ENCODE measurements at regions not wholly inside any gene's neighbourhood (a gene's known extent, or its start where the extent isn't known, plus 50 kb on each side); places are given as distances from the start of the nearest gene placed in this dataset.

DNA sequence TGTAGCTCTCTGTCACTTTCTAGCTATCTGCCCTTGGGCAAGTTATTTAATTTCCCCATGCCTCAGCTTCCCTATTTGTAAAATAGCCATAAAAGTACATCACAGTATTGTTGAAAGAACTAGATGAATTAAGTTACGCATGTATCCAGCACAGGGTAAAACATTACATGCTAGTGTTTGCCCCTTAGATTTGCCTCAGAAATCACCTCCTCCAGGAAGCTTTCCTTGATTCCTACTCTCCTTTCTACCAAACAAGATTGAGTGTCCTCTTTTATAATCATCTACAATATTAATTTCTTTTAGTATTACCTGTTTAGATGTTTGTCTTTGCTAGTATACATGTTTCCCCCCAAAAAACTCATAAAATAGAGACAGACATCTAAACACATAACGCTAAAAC is 369.5 kb downstream of the GBA3 start:
- TF ChIP-seq SIN3A (IDR thresholded peaks at IDR 0.05; ENCODE audit: borderline replicate concordance, insufficient read depth, low read depth, low read length) (no peak), TCF7L2 (IDR thresholded peaks at IDR 0.05; ENCODE audit: low read depth, low read length) (no peak), POLR2AphosphoS5 (IDR thresholded peaks at IDR 0.05; ENCODE audit: low read depth, low read length) (no peak)
- TF ChIP-seq, protein P1, sequence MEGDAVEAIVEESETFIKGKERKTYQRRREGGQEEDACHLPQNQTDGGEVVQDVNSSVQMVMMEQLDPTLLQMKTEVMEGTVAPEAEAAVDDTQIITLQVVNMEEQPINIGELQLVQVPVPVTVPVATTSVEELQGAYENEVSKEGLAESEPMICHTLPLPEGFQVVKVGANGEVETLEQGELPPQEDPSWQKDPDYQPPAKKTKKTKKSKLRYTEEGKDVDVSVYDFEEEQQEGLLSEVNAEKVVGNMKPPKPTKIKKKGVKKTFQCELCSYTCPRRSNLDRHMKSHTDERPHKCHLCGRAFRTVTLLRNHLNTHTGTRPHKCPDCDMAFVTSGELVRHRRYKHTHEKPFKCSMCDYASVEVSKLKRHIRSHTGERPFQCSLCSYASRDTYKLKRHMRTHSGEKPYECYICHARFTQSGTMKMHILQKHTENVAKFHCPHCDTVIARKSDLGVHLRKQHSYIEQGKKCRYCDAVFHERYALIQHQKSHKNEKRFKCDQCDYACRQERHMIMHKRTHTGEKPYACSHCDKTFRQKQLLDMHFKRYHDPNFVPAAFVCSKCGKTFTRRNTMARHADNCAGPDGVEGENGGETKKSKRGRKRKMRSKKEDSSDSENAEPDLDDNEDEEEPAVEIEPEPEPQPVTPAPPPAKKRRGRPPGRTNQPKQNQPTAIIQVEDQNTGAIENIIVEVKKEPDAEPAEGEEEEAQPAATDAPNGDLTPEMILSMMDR (IDR thresholded peaks at IDR 0.05): no peak
- TF ChIP-seq, protein P2, sequence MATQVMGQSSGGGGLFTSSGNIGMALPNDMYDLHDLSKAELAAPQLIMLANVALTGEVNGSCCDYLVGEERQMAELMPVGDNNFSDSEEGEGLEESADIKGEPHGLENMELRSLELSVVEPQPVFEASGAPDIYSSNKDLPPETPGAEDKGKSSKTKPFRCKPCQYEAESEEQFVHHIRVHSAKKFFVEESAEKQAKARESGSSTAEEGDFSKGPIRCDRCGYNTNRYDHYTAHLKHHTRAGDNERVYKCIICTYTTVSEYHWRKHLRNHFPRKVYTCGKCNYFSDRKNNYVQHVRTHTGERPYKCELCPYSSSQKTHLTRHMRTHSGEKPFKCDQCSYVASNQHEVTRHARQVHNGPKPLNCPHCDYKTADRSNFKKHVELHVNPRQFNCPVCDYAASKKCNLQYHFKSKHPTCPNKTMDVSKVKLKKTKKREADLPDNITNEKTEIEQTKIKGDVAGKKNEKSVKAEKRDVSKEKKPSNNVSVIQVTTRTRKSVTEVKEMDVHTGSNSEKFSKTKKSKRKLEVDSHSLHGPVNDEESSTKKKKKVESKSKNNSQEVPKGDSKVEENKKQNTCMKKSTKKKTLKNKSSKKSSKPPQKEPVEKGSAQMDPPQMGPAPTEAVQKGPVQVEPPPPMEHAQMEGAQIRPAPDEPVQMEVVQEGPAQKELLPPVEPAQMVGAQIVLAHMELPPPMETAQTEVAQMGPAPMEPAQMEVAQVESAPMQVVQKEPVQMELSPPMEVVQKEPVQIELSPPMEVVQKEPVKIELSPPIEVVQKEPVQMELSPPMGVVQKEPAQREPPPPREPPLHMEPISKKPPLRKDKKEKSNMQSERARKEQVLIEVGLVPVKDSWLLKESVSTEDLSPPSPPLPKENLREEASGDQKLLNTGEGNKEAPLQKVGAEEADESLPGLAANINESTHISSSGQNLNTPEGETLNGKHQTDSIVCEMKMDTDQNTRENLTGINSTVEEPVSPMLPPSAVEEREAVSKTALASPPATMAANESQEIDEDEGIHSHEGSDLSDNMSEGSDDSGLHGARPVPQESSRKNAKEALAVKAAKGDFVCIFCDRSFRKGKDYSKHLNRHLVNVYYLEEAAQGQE (IDR thresholded peaks at IDR 0.05; ENCODE audit: insufficient read depth in 1 of 2, low read depth in 2 of 2, low read length in 1 of 2): no peak
- CTCF ChIA-PET: no interaction called here
- intact Hi-C loops (cut with micrococcal nuclease; ENCODE audit: unreplicated experiment): no loop called here

GRCh38 chr4:23061431-23061830 is 368.7 kb downstream of the GBA3 start:
- POLR2A ChIA-PET: no interaction called here
- in situ Hi-C loops (cut with HindIII; ENCODE audit: low pct_unique_long_range_greater_than_20kb, low sequenced_read_pairs): no loop called here

More for the DNA sequence above, 369.5 kb downstream of the GBA3 start:
- H3K27me3 ChIP-seq (ENCODE audit: control insufficient read depth, insufficient read depth, low read length): no peaks in the 10 kb centered on the region
- in situ Hi-C loops (cut with HindIII; ENCODE audit: low pct_unique_long_range_greater_than_20kb, low sequenced_read_pairs): no loop called here
- no peak overlapping the region for H3K27ac ChIP-seq (ENCODE audit: low read length)
- BruUV-seq (replicated peaks): no TSS peak
- DNase-seq (ENCODE audit: low read depth, low spot score) (no peak), ATAC-seq (no peak)
- H3K4me3 ChIP-seq (ENCODE audit: low read depth in 2 of 2, low read length in 2 of 2): no peak overlapping the region
- H3K4me1 ChIP-seq (ENCODE audit: control insufficient read depth, insufficient read depth, low read length): no peaks in the 10 kb centered on the region
- POLR2A ChIA-PET: no interaction called here
- H3K36me3 ChIP-seq (ENCODE audit: control insufficient read depth, insufficient read depth, low read length): no peaks in the 10 kb centered on the region
- no peaks in the 10 kb centered on the region for H3K9me3 ChIP-seq (ENCODE audit: control insufficient read depth, insufficient read depth, low read depth, low read length)

More at GRCh38 chr4:23061431-23061830, 368.7 kb downstream of the GBA3 start:
- intact Hi-C loops (cut with micrococcal nuclease; ENCODE audit: unreplicated experiment): no loop called here
- DNase-seq (ENCODE audit: low read depth, low spot score) (no peak), ATAC-seq (no peak)
- no peak overlapping the region for H3K27ac ChIP-seq (ENCODE audit: low read length)
- no peaks in the 10 kb centered on the region for H3K36me3 ChIP-seq (ENCODE audit: control insufficient read depth, insufficient read depth, low read length)
- no peaks in the 10 kb centered on the region for H3K9me3 ChIP-seq (ENCODE audit: control insufficient read depth, insufficient read depth, low read depth, low read length)
- no peak overlapping the region for H3K4me3 ChIP-seq (ENCODE audit: low read depth in 2 of 2, low read length in 2 of 2)
- H3K27me3 ChIP-seq (ENCODE audit: control insufficient read depth, insufficient read depth, low read length): no peaks in the 10 kb centered on the region
- H3K4me1 ChIP-seq (ENCODE audit: control insufficient read depth, insufficient read depth, low read length): no peaks in the 10 kb centered on the region
- CTCF ChIA-PET: no interaction called here
- TF ChIP-seq TCF7L2 (IDR thresholded peaks at IDR 0.05; ENCODE audit: low read depth, low read length) (no peak), SIN3A (IDR thresholded peaks at IDR 0.05; ENCODE audit: borderline replicate concordance, insufficient read depth, low read depth, low read length) (no peak), POLR2AphosphoS5 (IDR thresholded peaks at IDR 0.05; ENCODE audit: low read depth, low read length) (no peak)
- TF ChIP-seq, protein P1 (IDR thresholded peaks at IDR 0.05): no peak
- TF ChIP-seq, protein P2 (IDR thresholded peaks at IDR 0.05; ENCODE audit: insufficient read depth in 1 of 2, low read depth in 2 of 2, low read length in 1 of 2): no peak
- BruUV-seq (replicated peaks): no TSS peak
